Inflammatory macrophage (primary cell): ENCODE measurements at regions not wholly inside any gene's neighbourhood (a gene's known extent, or its start where the extent isn't known, plus 50 kb on each side); places are given as distances from the start of the nearest gene placed in this dataset.

ENCODE experiments used
- DNase-seq, 2 donors: peaks; one replicate each; pipeline ENCODE4 v3.0.0-alpha.2; 2020 to 2022

DNA sequence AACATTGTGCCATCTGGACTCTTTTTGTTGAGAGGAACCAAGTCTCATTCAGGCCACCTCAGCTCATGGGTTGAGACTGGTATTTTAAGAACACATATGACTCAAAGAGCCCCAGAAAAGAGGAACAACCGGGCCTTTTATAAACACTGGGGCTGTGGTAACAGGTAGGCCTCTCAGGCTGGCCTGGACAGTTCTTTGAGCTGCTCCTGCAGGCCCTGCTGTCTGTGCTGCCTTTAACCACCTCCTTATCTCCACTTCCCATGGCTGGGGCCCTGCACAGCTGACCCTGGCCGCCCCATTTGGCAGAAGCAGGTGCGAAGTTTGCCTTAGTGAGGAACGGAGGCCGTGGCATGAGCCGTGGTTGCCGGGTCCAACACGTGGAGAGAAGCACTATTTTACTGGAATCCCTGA is 163.3 kb downstream of the RHOU start:
- peak; percentile 79 for DNase-seq

DNA sequence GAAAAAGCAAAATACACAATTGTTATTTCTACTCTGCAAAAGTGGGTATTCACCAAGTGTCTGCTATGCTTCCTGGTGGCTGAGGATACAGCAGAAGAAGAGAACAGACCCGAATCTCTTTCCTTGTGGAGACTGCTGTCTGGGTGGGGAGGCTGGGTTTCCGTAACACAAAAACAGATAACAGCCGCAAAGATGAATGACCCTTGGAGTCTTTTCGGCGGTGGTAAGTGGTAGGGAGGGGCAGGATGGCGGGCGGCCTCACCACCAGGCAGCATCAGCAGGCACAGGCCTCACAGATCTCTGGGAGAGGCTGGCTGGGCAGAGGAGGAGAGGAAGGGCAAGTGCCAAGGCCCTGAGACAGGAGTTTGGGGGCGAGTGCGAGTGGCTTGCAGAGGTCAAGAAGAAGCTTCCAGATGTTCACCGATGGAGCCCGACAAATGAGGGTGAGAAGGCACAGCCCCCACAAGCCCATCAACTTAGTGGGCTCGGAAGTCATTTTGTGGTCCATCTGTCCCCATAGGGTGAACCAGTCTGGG is 164.2 kb downstream of the RHOU start:
- no peak for DNase-seq

- DNase-seq = no peak
Measured at GRCh38 chr1:228900099-228900885, 165.0 kb downstream of the RHOU start.

DNA sequence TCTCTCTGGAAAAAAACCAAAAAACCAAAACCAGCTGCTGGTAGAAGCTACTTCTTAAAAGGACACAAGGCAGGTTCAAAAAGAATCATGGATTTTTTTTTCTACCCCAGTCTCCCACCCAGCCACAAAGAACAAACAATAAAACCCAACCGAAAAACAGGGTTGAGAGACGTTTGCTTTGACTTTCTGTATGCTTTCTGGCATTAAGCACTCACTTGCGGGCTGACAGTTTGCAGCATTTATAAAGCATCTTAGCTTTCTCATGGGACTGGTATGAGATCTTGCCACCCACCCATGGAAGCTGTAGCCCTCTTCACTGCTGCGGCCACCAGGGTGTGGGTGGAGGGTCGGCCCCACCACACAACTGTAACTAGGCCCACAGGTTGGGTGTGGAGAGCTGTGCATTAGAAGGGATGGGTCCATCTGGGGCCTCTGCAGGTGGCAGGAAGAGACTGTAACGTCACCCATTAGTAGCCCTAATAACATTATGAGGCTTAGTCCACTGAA is 165.7 kb downstream of the RHOU start:
- no peak for DNase-seq

DNA sequence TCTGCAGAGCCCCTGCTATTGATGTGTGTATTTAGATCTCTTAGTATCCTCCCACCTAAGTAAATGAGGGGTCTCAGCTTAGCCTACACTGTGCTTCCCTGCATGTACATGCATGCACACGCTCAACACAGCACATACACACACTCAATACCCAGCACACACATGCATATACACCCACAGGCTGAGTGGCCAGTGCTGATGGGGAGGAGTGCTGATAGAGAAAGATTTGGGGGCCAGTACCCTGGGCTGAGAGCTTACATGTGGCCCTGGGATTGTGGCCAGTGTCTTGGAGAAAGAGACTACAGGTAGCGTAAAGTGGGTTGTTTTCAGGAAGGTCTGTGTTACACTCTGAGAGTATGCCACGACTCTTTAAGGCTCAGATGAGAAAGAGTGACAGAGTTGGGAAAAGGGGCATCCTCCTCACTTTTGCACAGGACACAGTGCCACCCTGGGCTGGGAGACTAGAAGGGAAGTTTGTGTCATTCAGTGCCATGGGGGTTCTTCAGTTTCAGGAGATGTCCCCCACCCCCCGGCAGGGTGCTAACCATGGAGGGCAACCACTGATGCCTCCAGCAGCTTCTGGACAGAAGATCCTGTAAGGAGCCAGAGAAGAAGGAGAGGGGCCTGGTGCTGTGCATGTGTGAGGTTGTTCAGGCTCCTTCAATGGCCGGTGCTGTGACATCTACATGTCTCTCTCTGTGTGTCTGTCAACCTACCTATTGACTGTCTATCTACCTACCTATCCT is 166.8 kb downstream of the RHOU start:
- DNase-seq = no peak

- no peak for DNase-seq
Measured at GRCh38 chr1:228902781-228903433, 167.6 kb downstream of the RHOU start.

DNA sequence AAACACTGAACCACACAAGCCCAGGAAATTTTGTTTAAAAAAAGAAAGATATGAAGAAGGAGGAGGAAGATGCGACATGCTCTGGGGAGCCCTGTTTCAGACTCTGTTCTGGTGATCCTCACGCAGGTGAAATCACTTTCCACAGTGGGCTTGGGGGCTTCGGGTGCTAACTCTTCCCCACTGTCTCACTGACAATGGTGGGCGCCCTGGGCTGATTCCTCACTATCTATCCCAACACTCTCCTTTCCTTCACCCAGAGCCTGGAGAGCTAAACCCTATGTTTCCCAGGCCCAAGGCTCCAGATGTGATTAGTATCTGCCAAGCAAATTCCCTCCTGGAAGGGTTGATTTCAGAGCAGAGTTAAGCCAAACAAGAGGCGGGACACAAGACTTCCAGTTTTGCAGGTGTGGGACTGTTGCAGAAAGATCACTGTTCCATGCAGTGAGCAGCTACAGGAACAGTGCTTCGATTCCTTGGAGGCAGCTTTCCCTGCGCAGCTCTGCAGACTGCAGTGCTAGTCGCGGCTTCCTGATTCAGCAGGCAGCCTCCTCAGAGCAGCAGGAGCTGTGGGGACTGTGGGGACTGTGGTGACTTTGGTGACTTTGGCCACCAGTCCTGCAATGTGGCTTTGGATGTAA is 168.3 kb downstream of the RHOU start:
- DNase-seq = no peak

DNA sequence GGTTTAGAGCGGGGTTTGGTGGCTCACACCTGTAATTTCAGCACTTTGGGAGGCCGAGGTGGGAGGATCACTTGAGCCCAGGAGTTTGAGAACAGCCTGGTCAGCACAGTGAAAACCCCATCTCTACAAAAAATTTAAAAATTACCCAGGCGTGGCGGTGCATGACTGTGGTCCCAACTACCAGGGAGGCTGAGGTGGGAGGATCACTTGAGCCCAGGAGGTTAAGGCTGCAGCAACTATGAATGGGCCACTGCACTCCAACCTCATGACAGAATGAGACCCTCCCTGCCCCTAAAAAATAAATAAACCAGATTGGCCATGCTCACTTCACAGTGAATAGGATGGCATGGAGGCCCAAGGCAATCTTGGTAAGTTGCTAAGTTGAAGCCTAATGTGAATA is 168.9 kb downstream of the RHOU start:
- no peak for DNase-seq

DNA sequence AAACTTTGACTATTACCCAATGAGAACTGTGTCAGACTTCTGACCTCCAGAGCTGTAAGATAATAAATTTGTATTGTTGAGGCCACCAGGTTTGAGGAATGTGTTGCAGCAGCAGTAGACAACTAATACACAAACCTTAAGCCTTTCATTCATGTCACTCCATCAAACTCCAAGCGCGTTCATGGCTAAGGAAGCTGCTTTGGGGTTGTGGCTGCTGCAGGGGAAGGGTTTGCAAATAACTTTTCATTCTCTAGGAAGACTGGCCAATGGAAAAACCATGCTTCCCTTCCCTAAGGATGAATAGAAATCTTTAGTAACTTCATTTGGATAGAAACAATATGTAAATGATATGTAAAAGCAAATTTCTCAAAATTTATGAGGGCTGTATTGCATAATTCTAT is 170.4 kb downstream of the RHOU start:
- no peak for DNase-seq

- no peak for DNase-seq
Measured at GRCh38 chr1:228906223-228906860, 171.1 kb downstream of the RHOU start.

DNA sequence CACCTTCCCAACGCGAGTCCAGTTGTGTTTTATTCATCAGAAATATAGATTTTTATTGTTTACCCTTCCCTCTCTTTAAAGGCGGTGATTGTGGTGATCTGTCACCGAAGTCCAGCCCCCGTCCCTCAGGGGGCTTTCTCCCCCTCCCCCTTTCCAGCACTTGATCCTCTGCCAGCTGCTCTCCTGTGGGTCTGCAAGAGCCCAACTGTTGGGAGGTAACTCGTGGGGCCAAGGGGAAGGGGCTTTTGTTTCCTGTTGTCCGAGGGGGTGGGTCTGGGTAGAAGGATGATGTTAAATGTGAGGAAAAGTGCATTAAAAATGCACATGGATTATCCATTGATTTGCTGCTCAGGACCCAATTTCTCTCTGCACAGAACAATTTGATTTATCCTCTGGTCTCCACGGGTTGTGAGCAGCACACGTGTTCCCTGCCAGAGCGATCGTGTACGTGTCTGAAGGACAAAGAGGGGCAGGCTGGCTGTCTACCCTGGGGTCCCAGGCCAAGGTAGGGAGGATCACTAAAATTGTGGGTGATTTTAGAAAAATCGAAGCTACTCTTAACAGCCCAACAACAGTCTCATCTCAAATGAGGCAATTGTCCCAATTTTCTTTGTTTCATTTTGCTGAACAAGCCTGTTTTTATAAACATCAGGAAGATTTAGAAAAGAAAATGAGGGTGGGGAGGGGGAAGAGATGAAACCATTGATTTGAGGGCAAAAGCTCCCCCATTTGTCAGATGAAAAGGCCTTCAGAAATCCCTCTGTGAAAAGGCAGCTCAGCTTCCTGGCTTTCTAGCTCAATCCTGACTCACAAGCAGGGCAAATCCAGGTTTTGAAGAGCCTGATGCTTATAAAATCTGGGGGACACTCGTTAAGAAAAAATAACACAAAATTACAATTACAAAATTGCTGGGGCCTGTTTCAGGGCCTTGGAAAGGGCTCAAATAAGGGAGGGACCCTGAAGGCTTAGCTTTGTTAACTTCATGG is 176.2 kb downstream of the RHOU start:
- DNase-seq = no peak

GRCh38 chr1:228913626-228914414 is 178.5 kb downstream of the RHOU start:
- no peak for DNase-seq

- DNase-seq = no peak
Measured at GRCh38 chr1:228914700-228915099, 179.4 kb downstream of the RHOU start.

DNA sequence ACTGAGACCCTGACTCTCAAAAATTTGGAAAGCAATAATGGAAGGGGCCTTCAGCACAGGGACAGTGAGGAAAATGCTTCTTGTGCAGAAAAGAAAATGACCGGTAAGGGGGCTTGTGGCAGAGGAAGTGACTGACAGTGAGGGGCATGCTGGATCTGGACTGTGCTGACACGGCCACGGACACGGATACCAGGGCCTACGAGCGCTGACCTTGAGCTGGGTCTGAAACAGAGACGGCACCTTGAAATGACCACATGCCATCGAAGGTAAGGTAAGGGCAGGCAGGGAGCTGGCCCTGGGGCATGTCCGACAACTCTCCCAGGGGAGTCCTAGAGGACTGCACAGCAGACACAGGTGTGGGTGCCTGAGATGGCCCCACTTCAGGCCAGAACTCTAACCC is 182.1 kb downstream of the RHOU start:
- no peak for DNase-seq

- DNase-seq = no peak
Measured at GRCh38 chr1:228917755-228918154, 182.5 kb downstream of the RHOU start.

GRCh38 chr1:228918335-228918734 is 183.1 kb downstream of the RHOU start:
- DNase-seq = no peak

GRCh38 chr1:228919914-228920313 is 184.6 kb downstream of the RHOU start:
- no peak for DNase-seq

DNA sequence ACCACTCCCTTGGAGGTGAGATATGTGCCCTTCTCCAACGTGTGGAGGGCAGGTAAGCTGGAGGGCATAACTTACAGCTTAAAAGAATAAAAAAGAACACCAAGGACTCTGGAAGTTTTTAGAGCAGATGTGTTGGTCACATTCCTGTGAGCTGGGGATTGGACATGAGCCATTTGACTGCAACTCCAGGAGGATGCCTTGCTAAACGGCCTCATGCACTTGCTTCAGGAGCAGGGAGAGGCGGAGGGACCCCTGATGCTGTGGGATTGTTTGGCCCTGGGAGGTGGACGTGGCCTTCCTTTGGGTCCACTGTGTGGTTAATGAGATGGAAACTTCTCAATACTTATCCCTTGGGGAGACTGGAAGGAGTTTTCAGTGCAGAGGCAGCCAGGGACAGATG is 185.6 kb downstream of the RHOU start:
- no peak for DNase-seq

DNA sequence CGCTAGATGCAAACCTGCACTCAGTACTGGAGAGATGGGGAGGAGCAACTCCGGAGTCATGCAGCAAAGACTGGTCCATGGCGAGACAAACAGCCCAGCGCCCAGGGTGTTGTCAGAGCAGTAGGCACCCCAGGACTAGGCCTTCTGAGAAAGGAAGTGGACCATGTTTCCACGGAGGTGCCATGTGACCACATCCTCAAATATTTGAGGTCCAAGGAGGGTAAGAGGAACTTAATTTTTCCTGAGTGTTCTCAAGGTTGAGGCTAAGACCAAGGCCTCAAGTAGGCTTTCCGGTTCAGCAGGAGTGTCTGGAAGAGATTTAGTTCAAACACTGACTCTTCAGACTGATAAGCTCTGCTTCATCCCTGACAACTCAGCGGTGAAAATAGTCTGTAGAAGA is 186.2 kb downstream of the RHOU start:
- peak; percentile 70 to 76 for DNase-seq
